ENCODE measurements at regions not wholly inside any gene's neighbourhood (a gene's known extent, or its start where the extent isn't known, plus 50 kb on each side); places are given as distances from the start of the nearest gene placed in this dataset.

GRCh38 chr3:106725566-106725965, 651.7 kb upstream of the CCDC54 start:
- H3K9me3 Mint-ChIP-seq (ENCODE audit: low read depth), result no peaks in the 10 kb centered on the region
- H3K36me3 Mint-ChIP-seq (ENCODE audit: low read depth), result no peaks in the 10 kb centered on the region
- no peak for TF ChIP-seq CTCF (IDR thresholded peaks at IDR 0.05)
- no peak for DNase-seq (ENCODE audit: low spot score)
- no peaks in the 10 kb centered on the region for H3K27me3 Mint-ChIP-seq (ENCODE audit: low read depth)
- no peak overlapping the region for H3K4me3 Mint-ChIP-seq (ENCODE audit: unreplicated experiment)
- H3K4me1 Mint-ChIP-seq (ENCODE audit: low read depth), result peaks cover 50% of the 10 kb centered on the region
- H3K27ac Mint-ChIP-seq (ENCODE audit: unreplicated experiment), result no peak overlapping the region

- H3K27ac Mint-ChIP-seq (ENCODE audit: unreplicated experiment), result peak overlapping the region; percentile 94
- H3K27me3 Mint-ChIP-seq (ENCODE audit: low read depth), result no peaks in the 10 kb centered on the region
- peaks cover 58% of the 10 kb centered on the region for H3K4me1 Mint-ChIP-seq (ENCODE audit: low read depth)
- no peaks in the 10 kb centered on the region for H3K9me3 Mint-ChIP-seq (ENCODE audit: low read depth)
- DNase-seq (ENCODE audit: low spot score), result no peak
- H3K4me3 Mint-ChIP-seq (ENCODE audit: unreplicated experiment), result peak overlapping the region; percentile 61
- H3K36me3 Mint-ChIP-seq (ENCODE audit: low read depth), result no peaks in the 10 kb centered on the region
- TF ChIP-seq CTCF (IDR thresholded peaks at IDR 0.05), result no peak
Measured at GRCh38 chr3:106728315-106729098, 648.7 kb upstream of the CCDC54 start.

GRCh38 chr3:106729481-106729880, 647.8 kb upstream of the CCDC54 start:
- H3K4me1 Mint-ChIP-seq (ENCODE audit: low read depth), result peaks cover 62% of the 10 kb centered on the region

GRCh38 chr3:106731230-106731629, 646.0 kb upstream of the CCDC54 start:
- TF ChIP-seq CTCF (IDR thresholded peaks at IDR 0.05), result no peak
- no peak overlapping the region for H3K4me3 Mint-ChIP-seq (ENCODE audit: unreplicated experiment)
- no peaks in the 10 kb centered on the region for H3K36me3 Mint-ChIP-seq (ENCODE audit: low read depth)
- H3K27ac Mint-ChIP-seq (ENCODE audit: unreplicated experiment), result no peak overlapping the region
- no peak for DNase-seq (ENCODE audit: low spot score)
- H3K9me3 Mint-ChIP-seq (ENCODE audit: low read depth), result no peaks in the 10 kb centered on the region
- peaks cover 51% of the 10 kb centered on the region for H3K4me1 Mint-ChIP-seq (ENCODE audit: low read depth)
- no peaks in the 10 kb centered on the region for H3K27me3 Mint-ChIP-seq (ENCODE audit: low read depth)

More at GRCh38 chr3:106729481-106729880, 647.8 kb upstream of the CCDC54 start:
- no peak overlapping the region for H3K4me3 Mint-ChIP-seq (ENCODE audit: unreplicated experiment)
- no peak for DNase-seq (ENCODE audit: low spot score)
- H3K27ac Mint-ChIP-seq (ENCODE audit: unreplicated experiment), result peak overlapping the region; percentile 94
- no peak for TF ChIP-seq CTCF (IDR thresholded peaks at IDR 0.05)
- no peaks in the 10 kb centered on the region for H3K9me3 Mint-ChIP-seq (ENCODE audit: low read depth)
- no peaks in the 10 kb centered on the region for H3K27me3 Mint-ChIP-seq (ENCODE audit: low read depth)
- no peaks in the 10 kb centered on the region for H3K36me3 Mint-ChIP-seq (ENCODE audit: low read depth)

GRCh38 chr3:106734712-106735111, 642.5 kb upstream of the CCDC54 start:
- H3K27ac Mint-ChIP-seq (ENCODE audit: unreplicated experiment), result no peak overlapping the region
- H3K27me3 Mint-ChIP-seq (ENCODE audit: low read depth), result no peaks in the 10 kb centered on the region
- DNase-seq (ENCODE audit: low spot score), result no peak
- H3K9me3 Mint-ChIP-seq (ENCODE audit: low read depth), result no peaks in the 10 kb centered on the region
- TF ChIP-seq CTCF (IDR thresholded peaks at IDR 0.05), result no peak
- no peak overlapping the region for H3K4me3 Mint-ChIP-seq (ENCODE audit: unreplicated experiment)
- H3K36me3 Mint-ChIP-seq (ENCODE audit: low read depth), result no peaks in the 10 kb centered on the region
- peaks cover 18% of the 10 kb centered on the region for H3K4me1 Mint-ChIP-seq (ENCODE audit: low read depth)

Measured in chondrocyte (in vitro differentiated cells).